GM12878 (cell line): ENCODE measurements at regions not wholly inside any gene's neighbourhood (a gene's known extent, or its start where the extent isn't known, plus 50 kb on each side); places are given as distances from the start of the nearest gene placed in this dataset.

ENCODE experiments used
- ATAC-seq: fragments of 200-7000 bp; cut with Tn5 transposase; 3 replicates; pipeline ENCODE4 v1.9.1; 2020; ENCODE audit warnings: mild to moderate bottlenecking, moderate library complexity
- BruUV-seq: library from RNA; stranded (reverse); fragments of 400-500 nt; replicated peaks from 2 replicates; lab custom pipeline; 2021; lab: Mats Ljungman, UMichigan
- CTCF ChIA-PET: fragments of 300-600 bp; sonication (Branson Sonifier 250); formaldehyde crosslinking; extraction: SDS; loops from one replicate; lab custom pipeline; 2021; ENCODE audit warnings: inconsistent platforms; lab: Yijun Ruan, JAX
- POLR2A ChIA-PET: fragments of 350-600 bp; formaldehyde crosslinking; extraction: SDS; loops from one replicate; lab custom pipeline; 2021; ENCODE audit warnings: inconsistent platforms; lab: Charles Lee
- RAD21 ChIA-PET: fragments of 300-600 bp; sonication (Branson Sonifier 250); formaldehyde crosslinking; loops from one replicate; lab custom pipeline; 2023; ENCODE audit warnings: antibody characterized with exemption; ENCODE audit not compliant: unreplicated experiment; lab: Charles Lee
- SMC1A ChIA-PET: fragments of 300-600 bp; sonication (Branson Sonifier 250); formaldehyde crosslinking; loops from one replicate; lab custom pipeline; 2023; ENCODE audit not compliant: unreplicated experiment, uncharacterized antibody; lab: Charles Lee
- DNase-seq: peaks from one replicate; pipeline ENCODE4 v3.0.0-alpha.2; 2011; ENCODE audit warnings: low read depth, low spot score
- FAIRE-seq: peaks from 3 replicates; lab custom pipeline; 2011; peaks lifted over from hg19 to GRCh38; lab: Jason Lieb, UNC
- H2AFZ ChIP-seq: 2 replicates; pipeline ENCODE4 v1.6.0; 2011; ENCODE audit warnings: low read depth, low read length, control low read depth; ENCODE audit not compliant: control insufficient read depth
- H3K27ac ChIP-seq: 2 replicates; pipeline ENCODE4 v1.5.1; 2011; ENCODE audit warnings: control low read depth; ENCODE audit not compliant: control insufficient read depth, insufficient read depth
- H3K27me3 ChIP-seq, 2 experiments: replicated peaks in 1 of 2; 2 replicates each; pipeline versions ENCODE4 v1.6.0 to v1.6.1; 2011; ENCODE audit warnings: low read length in 1 of 2; ENCODE audit not compliant: control insufficient read depth in 2 of 2, insufficient read depth in 2 of 2
- H3K36me3 ChIP-seq, 2 experiments: 2 replicates each; pipeline ENCODE4 v1.5.1; 2011; ENCODE audit warnings: low read length in 1 of 2; ENCODE audit not compliant: control insufficient read depth in 2 of 2, insufficient read depth in 2 of 2
- H3K4me1 ChIP-seq: 2 replicates; pipeline ENCODE4 v1.6.1; 2011; ENCODE audit warnings: mild to moderate bottlenecking, low read length, moderate library complexity, mixed read lengths; ENCODE audit not compliant: control insufficient read depth, insufficient read depth
- H3K4me2 ChIP-seq: 2 replicates; pipeline ENCODE4 v1.6.0; 2011; ENCODE audit warnings: control low read depth; ENCODE audit not compliant: control insufficient read depth, insufficient read depth
- H3K4me3 ChIP-seq: fragments of 200-600 bp; sonication (generic); 2 replicates; pipeline ENCODE4 v1.5.1; 2016
- H3K79me2 ChIP-seq: 2 replicates; pipeline ENCODE4 v1.6.0; 2011; ENCODE audit warnings: low read length; ENCODE audit not compliant: control insufficient read depth, insufficient read depth
- H3K9ac ChIP-seq: 2 replicates; pipeline ENCODE4 v1.8.0; 2011; ENCODE audit warnings: low read length, control low read depth, mixed read lengths; ENCODE audit not compliant: control insufficient read depth, insufficient read depth
- H3K9me3 ChIP-seq: replicated peaks from 3 replicates; pipeline ENCODE4 v1.5.1; 2011; ENCODE audit warnings: mild to moderate bottlenecking, low read length; ENCODE audit not compliant: control insufficient read depth, insufficient read depth
- H4K20me1 ChIP-seq: 2 replicates; pipeline ENCODE4 v1.6.0; 2011; ENCODE audit not compliant: control insufficient read depth, insufficient read depth
- CBX5 ChIP-seq: sonication (generic); IDR thresholded peaks from 2 replicates; pipeline ENCODE4 v1.6.1; 2016; ENCODE audit warnings: low read depth, moderate library complexity, mild to moderate bottlenecking, inconsistent platforms
- CEBPB ChIP-seq, 2 experiments: fragments of 150-350 bp in 1 of 2; IDR thresholded peaks; 2 replicates each; pipeline ENCODE4 v1.6.1; 2012 to 2014; ENCODE audit warnings: low read depth in 2 of 2, low read length in 2 of 2, borderline replicate concordance in 1 of 2, inconsistent platforms in 1 of 2
- POLR2AphosphoS5 ChIP-seq: IDR thresholded peaks from 2 replicates; pipeline ENCODE4 v1.6.1; 2011; ENCODE audit warnings: mild to moderate bottlenecking, low read length, inconsistent platforms
- SMAD1 ChIP-seq: fragments of 450-650 bp; IDR thresholded peaks from 2 replicates; pipeline ENCODE4 v1.6.1; 2018; ENCODE audit warnings: mild to moderate bottlenecking, low read depth; ENCODE audit not compliant: partially characterized antibody
- YBX1 ChIP-seq: fragments of 450-650 bp; IDR thresholded peaks from 2 replicates; pipeline ENCODE4 v1.6.1; 2016; ENCODE audit warnings: antibody characterized with exemption
- ZBTB4 ChIP-seq: fragments of 450-650 bp; formaldehyde crosslinking; IDR thresholded peaks from 2 replicates; pipeline ENCODE4 v1.4.0; 2022; ENCODE audit warnings: mild to moderate bottlenecking, moderate library complexity
- ZNF687 ChIP-seq: fragments of 450-650 bp; IDR thresholded peaks from 2 replicates; pipeline ENCODE4 v1.6.1; 2017; ENCODE audit warnings: mild to moderate bottlenecking, moderate library complexity
- in situ Hi-C: fragments of 300-500 bp; cut with MboI; formaldehyde crosslinking; loops from 9 replicates; pipeline ENCODE4 v1.14.3; 2018; ENCODE audit warnings: mixed read lengths
- intact Hi-C: fragments of 100-400 bp; cut with micrococcal nuclease; formaldehyde crosslinking; loops from one replicate; pipeline ENCODE4 v1.14.2; 2022; ENCODE audit not compliant: unreplicated experiment

GRCh38 chr6:78618970-78619369, 248.4 kb upstream of the IRAK1BP1 start (continued):
- no peak for TF ChIP-seq ZBTB4 (CRISPR knock-in tag)
- no peak for TF ChIP-seq ZNF687
- TF ChIP-seq YBX1, result no peak

- no peak for TF ChIP-seq SMAD1
- TF ChIP-seq CBX5, result no peak
- TF ChIP-seq ZNF687, result no peak
- TF ChIP-seq POLR2AphosphoS5, result no peak
- no peak for TF ChIP-seq CEBPB (IDR thresholded peaks at IDR 0.05; ENCODE audit: borderline replicate concordance in 1 of 2, low read depth in 2 of 2, low read length in 2 of 2)
- ATAC-seq (no peak), DNase-seq (no peak), FAIRE-seq (no peak)
- no peaks in the 10 kb centered on the region for H3K36me3 ChIP-seq
- no peaks in the 10 kb centered on the region for H3K9me3 ChIP-seq
- no TSS peak for BruUV-seq
- intact Hi-C loops, result no loop called here
- H3K9ac ChIP-seq, result no peak overlapping the region
- no peak overlapping the region for H3K4me2 ChIP-seq
- H4K20me1 ChIP-seq, result no peaks in the 10 kb centered on the region
- ChIA-PET SMC1A (no interaction called here), CTCF (no interaction called here), RAD21 (no interaction called here), POLR2A (no interaction called here)
- no peak overlapping the region for H2AFZ ChIP-seq
- H3K79me2 ChIP-seq, result no peaks in the 10 kb centered on the region
- H3K27me3 ChIP-seq, result no peaks in the 10 kb centered on the region
- in situ Hi-C loops, result no loop called here
- H3K4me3 ChIP-seq, result no peak overlapping the region
- H3K4me1 ChIP-seq, result no peaks in the 10 kb centered on the region
- H3K27ac ChIP-seq, result no peak overlapping the region
These were observed 243.8 kb upstream of the IRAK1BP1 start for GRCh38 chr6:78623554-78623953.
